A549 (cell line): ENCODE measurements at regions not wholly inside any gene's neighbourhood (a gene's known extent, or its start where the extent isn't known, plus 50 kb on each side); places are given as distances from the start of the nearest gene placed in this dataset.

ENCODE experiments used
- CHD4 ChIP-seq: fragments of 200-600 bp; sonication (generic); IDR thresholded peaks from 2 replicates; pipeline ENCODE4 v1.6.1; 2016; ENCODE audit warnings: antibody characterized with exemption, mild to moderate bottlenecking, borderline replicate concordance
- EHMT2 ChIP-seq: fragments of 200-600 bp; sonication (generic); IDR thresholded peaks from 2 replicates; pipeline ENCODE4 v1.6.1; 2016; ENCODE audit warnings: antibody characterized with exemption, low read depth, mild to moderate bottlenecking, moderate library complexity
- FOSL2 ChIP-seq, 2 experiments: fragments of 450-650 bp in 1 of 2; fragments of >200 bp in 1 of 2; sonication (Bioruptor Twin) in 1 of 2; formaldehyde crosslinking; IDR thresholded peaks; 2 replicates each; pipeline versions ENCODE4 v1.5.0 to v1.6.1; 2016 to 2020; ENCODE audit warnings: mild to moderate bottlenecking in 1 of 2, moderate library complexity in 1 of 2
- HOXA7 ChIP-seq: fragments of 250-450 bp; sonication (Bioruptor Pico); IDR thresholded peaks from 2 replicates; pipeline ENCODE4 v1.5.0; 2020; ENCODE audit warnings: mild to moderate bottlenecking, moderate library complexity
- HOXB13 ChIP-seq: fragments of 250-450 bp; sonication (Bioruptor Pico); IDR thresholded peaks from 2 replicates; pipeline ENCODE4 v1.5.0; 2020; ENCODE audit warnings: low read depth, mild to moderate bottlenecking, moderate library complexity
- JUN ChIP-seq, 2 experiments: fragments of >200 bp; sonication (Bioruptor Twin); formaldehyde crosslinking; IDR thresholded peaks; 2 replicates in 1 of 2; 3 replicates in 1 of 2; pipeline ENCODE4 v1.6.1; 2016 to 2017
- MYC ChIP-seq: IDR thresholded peaks from 2 replicates; pipeline ENCODE4 v1.6.1; 2012; ENCODE audit warnings: mild to moderate bottlenecking, inconsistent platforms, low read length, improper control_type of control experiment, borderline replicate concordance
- NR3C1 ChIP-seq: fragments of >200 bp; sonication (Bioruptor Twin); formaldehyde crosslinking; IDR thresholded peaks from 3 replicates; pipeline ENCODE4 v1.6.1; 2017
- POLR2A ChIP-seq: IDR thresholded peaks from 2 replicates; pipeline ENCODE4 v1.6.1; 2012; ENCODE audit warnings: mild to moderate bottlenecking, low read length
- TF ChIP-seq, protein P1 (sequence below): fragments of >200 bp; sonication (Bioruptor Twin); formaldehyde crosslinking; IDR thresholded peaks from 3 replicates; pipeline ENCODE4 v1.5.1; 2016

DNA sequence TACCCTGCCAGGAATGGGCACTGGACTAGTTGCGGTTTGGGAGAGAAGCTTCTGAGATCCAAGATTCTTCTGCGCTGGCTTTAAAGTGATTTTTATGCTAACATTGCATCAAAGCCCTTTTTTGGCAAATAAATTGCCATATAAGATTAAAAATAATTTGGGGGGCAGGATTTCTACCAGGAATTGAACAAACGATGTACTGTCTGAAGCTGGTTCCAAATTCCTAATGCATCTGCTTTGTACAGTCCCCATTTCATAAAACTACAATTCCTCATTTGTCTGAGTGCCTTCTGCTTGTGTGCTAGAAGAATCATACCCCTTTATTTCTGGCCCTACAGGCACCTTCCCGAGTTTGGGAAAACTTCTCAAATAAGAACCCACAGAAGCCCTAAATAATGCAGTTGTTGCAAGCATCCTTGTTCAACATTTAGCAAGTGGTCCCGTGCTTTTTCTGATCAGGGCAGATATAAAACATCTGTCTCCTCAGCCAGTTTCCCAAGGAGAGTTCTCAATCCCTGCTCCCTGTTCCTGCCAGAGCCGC is 349.7 kb downstream of the PTEN start:
- TF ChIP-seq JUN (IDR thresholded peaks at IDR 0.05): no peak
- no peak for TF ChIP-seq HOXB13 (CRISPR knock-in tag)
- TF ChIP-seq POLR2A: no peak
- TF ChIP-seq, protein P1, sequence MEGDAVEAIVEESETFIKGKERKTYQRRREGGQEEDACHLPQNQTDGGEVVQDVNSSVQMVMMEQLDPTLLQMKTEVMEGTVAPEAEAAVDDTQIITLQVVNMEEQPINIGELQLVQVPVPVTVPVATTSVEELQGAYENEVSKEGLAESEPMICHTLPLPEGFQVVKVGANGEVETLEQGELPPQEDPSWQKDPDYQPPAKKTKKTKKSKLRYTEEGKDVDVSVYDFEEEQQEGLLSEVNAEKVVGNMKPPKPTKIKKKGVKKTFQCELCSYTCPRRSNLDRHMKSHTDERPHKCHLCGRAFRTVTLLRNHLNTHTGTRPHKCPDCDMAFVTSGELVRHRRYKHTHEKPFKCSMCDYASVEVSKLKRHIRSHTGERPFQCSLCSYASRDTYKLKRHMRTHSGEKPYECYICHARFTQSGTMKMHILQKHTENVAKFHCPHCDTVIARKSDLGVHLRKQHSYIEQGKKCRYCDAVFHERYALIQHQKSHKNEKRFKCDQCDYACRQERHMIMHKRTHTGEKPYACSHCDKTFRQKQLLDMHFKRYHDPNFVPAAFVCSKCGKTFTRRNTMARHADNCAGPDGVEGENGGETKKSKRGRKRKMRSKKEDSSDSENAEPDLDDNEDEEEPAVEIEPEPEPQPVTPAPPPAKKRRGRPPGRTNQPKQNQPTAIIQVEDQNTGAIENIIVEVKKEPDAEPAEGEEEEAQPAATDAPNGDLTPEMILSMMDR: no peak
- no peak for TF ChIP-seq CHD4
- TF ChIP-seq HOXA7 (CRISPR knock-in tag): no peak
- TF ChIP-seq FOSL2 (IDR thresholded peaks at IDR 0.05): no peak
- TF ChIP-seq FOSL2 (CRISPR knock-in tag; IDR thresholded peaks at IDR 0.05): no peak
- TF ChIP-seq NR3C1: no peak
- no peak for TF ChIP-seq EHMT2
- no peak for TF ChIP-seq MYC
